ENCODE measurements at regions not wholly inside any gene's neighbourhood (a gene's known extent, or its start where the extent isn't known, plus 50 kb on each side); places are given as distances from the start of the nearest gene placed in this dataset.

DNA sequence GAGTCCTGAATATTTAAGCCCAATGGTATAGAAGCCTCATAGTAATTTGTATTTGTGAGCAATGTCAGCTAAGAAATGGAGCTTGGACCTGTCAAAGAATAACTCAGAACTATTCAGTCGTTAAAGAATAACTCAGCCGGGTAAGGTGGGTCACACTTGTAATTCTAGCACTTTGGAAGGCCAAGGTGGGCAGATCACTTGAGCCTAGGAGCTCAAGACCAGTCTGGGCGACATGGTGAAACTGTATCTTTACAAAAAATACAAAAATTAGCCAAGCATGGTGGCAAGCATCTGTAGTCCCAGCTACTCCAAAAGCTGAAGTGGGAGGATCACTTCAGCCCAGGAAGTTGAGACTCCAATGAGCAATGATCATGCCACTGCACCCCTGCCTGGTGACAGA, 1526.5 kb downstream of the LRRC4C start:
- Histone ChIP-seq H4K5ac (ENCODE audit: insufficient read length, low read depth, low read length) (no peak overlapping the region), H2BK15ac (ENCODE audit: low read length) (no peak overlapping the region), H3K14ac (ENCODE audit: insufficient read length) (no peak overlapping the region), H3K79me1 (ENCODE audit: low read depth, low read length) (no peaks in the 10 kb centered on the region), H3K4me1 (replicated peaks in 1 of 4; ENCODE audit: control insufficient read depth in 3 of 4, insufficient read depth in 4 of 4, low read length in 3 of 4) (no peaks in the 10 kb centered on the region), H3K4ac (replicated peaks; ENCODE audit: insufficient read length, low read depth, low read length) (no peak overlapping the region), H4K8ac (ENCODE audit: extremely low read depth, insufficient read depth, low read length) (no peak overlapping the region), H4K91ac (replicated peaks; ENCODE audit: insufficient read length, low read length) (no peak overlapping the region), H3K9me3 (ENCODE audit: insufficient read depth in 2 of 2, low read depth in 1 of 2, low read length in 1 of 2) (0 out of 4 replicates have a peak, but pooled peaks cover 0 to 11% of the 10 kb centered on the region in 2 experiments), H3K4me3 (ENCODE audit: extremely low read depth in 1 of 4, insufficient read depth in 2 of 4, low read depth in 3 of 4, low read length in 4 of 4) (no peak overlapping the region), H3K36me3 (ENCODE audit: control insufficient read depth in 2 of 4, insufficient read depth in 4 of 4, low read length in 3 of 4) (no peaks in the 10 kb centered on the region; a peak in 1 of 8 replicates), H3K23ac (ENCODE audit: insufficient read length) (no peak overlapping the region), H2BK20ac (ENCODE audit: low read length) (no peak overlapping the region), H2AK5ac (ENCODE audit: low read depth, low read length) (no peak overlapping the region), H2AFZ (ENCODE audit: low read length) (no peak overlapping the region), H3K23me2 (ENCODE audit: low read depth, low read length) (no peaks in the 10 kb centered on the region), H2BK120ac (replicated peaks; ENCODE audit: low read depth, low read length) (no peak overlapping the region), H2BK12ac (ENCODE audit: low read depth, low read length) (no peak overlapping the region), H3K79me2 (ENCODE audit: control insufficient read depth in 1 of 2, insufficient read depth in 2 of 2, low read length in 2 of 2) (no peaks in the 10 kb centered on the region), H3K9ac (replicated peaks in 1 of 4; ENCODE audit: extremely low read depth in 1 of 4, low read depth in 3 of 4, low read length in 3 of 4) (no peak overlapping the region), H3K18ac (ENCODE audit: extremely low read depth, low read length) (no peak overlapping the region), H3K27me3 (replicated peaks in 1 of 4; ENCODE audit: control insufficient read depth in 3 of 4, extremely low read depth in 1 of 4, insufficient read depth in 3 of 4, low read length in 3 of 4) (no peaks in the 10 kb centered on the region), H4K20me1 (replicated peaks in 1 of 2; ENCODE audit: control insufficient read depth in 1 of 2, insufficient read depth in 2 of 2, low read length in 2 of 2) (no peaks in the 10 kb centered on the region), H3K27ac (ENCODE audit: low read depth, low read length) (no peak overlapping the region), H3K4me2 (ENCODE audit: insufficient read depth in 1 of 2, low read depth in 2 of 2, low read length in 2 of 2) (no peak overlapping the region), H3K56ac (replicated peaks; ENCODE audit: insufficient read length, low read depth, low read length) (no peak overlapping the region), H2BK5ac (ENCODE audit: low read depth, low read length) (no peak overlapping the region)
- WGBS, 2 experiments (ENCODE audit: extremely low coverage in 1 of 2, insufficient coverage in 1 of 2, insufficient read length in 1 of 2, insufficient replicate concordance in 2 of 2, low coverage in 1 of 2, low lambda C conversion rate in 2 of 2, missing lambda C conversion rate in 1 of 2), result 93% methylated on average over 3 of the region's 3 CpGs; no CpG with 5 or more reads in 1 of the 2 experiments
- no peak for DNase-seq (ENCODE audit: low read depth in 1 of 2, low spot score in 2 of 2)
- FAIRE-seq, result no peak
- CTCF ChIA-PET (ENCODE audit: partially characterized antibody), result no interaction called here
- POLR2A ChIA-PET (ENCODE audit: partially characterized antibody), result no interaction called here
- TF ChIP-seq TAF7 (optimal IDR thresholded peaks at IDR 0.05; ENCODE audit: borderline replicate concordance, low read depth, low read length) (no peak), NRF1 (IDR thresholded peaks at IDR 0.05; ENCODE audit: low read depth, low read length) (no peak), KDM1A (IDR thresholded peaks at IDR 0.05; ENCODE audit: borderline replicate concordance, low read length) (no peak), CEBPB (IDR thresholded peaks at IDR 0.05; ENCODE audit: low read depth, low read length) (no peak), SUZ12 (IDR thresholded peaks at IDR 0.05; ENCODE audit: low read length) (no peak), MAFK (IDR thresholded peaks at IDR 0.05; ENCODE audit: low read depth, low read length) (no peak), EZH2 (IDR thresholded peaks at IDR 0.05; ENCODE audit: low read depth, low read length, severe bottlenecking) (no peak), PHF8 (conservative IDR thresholded peaks at IDR 0.05; ENCODE audit: low read depth, low read length) (no peak), JUND (IDR thresholded peaks at IDR 0.05; ENCODE audit: low read length) (no peak), SIN3A (conservative IDR thresholded peaks at IDR 0.05 in 1 of 2, IDR thresholded peaks at IDR 0.05 in 1 of 2; ENCODE audit: low read depth in 1 of 2, low read length in 2 of 2) (no peak), SIX5 (IDR thresholded peaks at IDR 0.05; ENCODE audit: low read depth, low read length) (no peak)
